ENCODE measurements at regions not wholly inside any gene's neighbourhood (a gene's known extent, or its start where the extent isn't known, plus 50 kb on each side); places are given as distances from the start of the nearest gene placed in this dataset.

- WGBS (ENCODE audit: insufficient coverage, insufficient replicate concordance, low lambda C conversion rate, missing lambda C conversion rate) = 0% methylated on average over 1 of the region's 1 CpG
- H3K9me3 ChIP-seq (replicated peaks; ENCODE audit: control insufficient read depth, insufficient read depth, low read length) = no peaks in the 10 kb centered on the region
- CTCF ChIA-PET = no interaction called here
Measured at GRCh38 chr5:166637295-166637694, 1654.2 kb upstream of the WWC1 start.

More at GRCh38 chr5:166637295-166637694, 1654.2 kb upstream of the WWC1 start:
- no peaks in the 10 kb centered on the region for H3K36me3 ChIP-seq (ENCODE audit: control insufficient read depth in 2 of 2, insufficient read depth in 2 of 2, low read length in 1 of 2)
- TF ChIP-seq KAT2A (conservative IDR thresholded peaks at IDR 0.05; ENCODE audit: control insufficient read depth, low read depth, low read length) = no peak
- TF ChIP-seq CUX1 (IDR thresholded peaks at IDR 0.05; ENCODE audit: insufficient replicate concordance, low read depth, low read length) = no peak
- TF ChIP-seq PKNOX1 (IDR thresholded peaks at IDR 0.05) = no peak
- no peak for TF ChIP-seq DPF2 (IDR thresholded peaks at IDR 0.05)
- no peak for TF ChIP-seq EZH2 (IDR thresholded peaks at IDR 0.05; ENCODE audit: borderline replicate concordance, control insufficient read depth, low read depth, low read length)
- no peak for TF ChIP-seq RELB (IDR thresholded peaks at IDR 0.05; ENCODE audit: low read depth)
- TF ChIP-seq KLF5 (IDR thresholded peaks at IDR 0.05; ENCODE audit: partially characterized antibody) = no peak
- ChIA-PET RAD21 (ENCODE audit: unreplicated experiment) (no interaction called here), POLR2A (no interaction called here), SMC1A (ENCODE audit: uncharacterized antibody, unreplicated experiment) (no interaction called here)
- no peaks in the 10 kb centered on the region for H4K20me1 ChIP-seq (ENCODE audit: control insufficient read depth, insufficient read depth)
- no peak overlapping the region for H3K4me2 ChIP-seq (ENCODE audit: control insufficient read depth, insufficient read depth)
- in situ Hi-C loops (cut with MboI) (no loop called here), intact Hi-C loops (cut with micrococcal nuclease; ENCODE audit: unreplicated experiment) (no loop called here)
- H3K9ac ChIP-seq (ENCODE audit: control insufficient read depth, insufficient read depth, low read length) = no peak overlapping the region
- no peak overlapping the region for H2AFZ ChIP-seq (ENCODE audit: control insufficient read depth, low read depth, low read length)
- H3K27ac ChIP-seq (ENCODE audit: control insufficient read depth, insufficient read depth) = no peak overlapping the region
- H3K4me3 ChIP-seq = no peak overlapping the region
- no peaks in the 10 kb centered on the region for H3K27me3 ChIP-seq (replicated peaks in 1 of 2; ENCODE audit: control insufficient read depth in 2 of 2, insufficient read depth in 2 of 2, low read length in 1 of 2)
- no peaks in the 10 kb centered on the region for H3K4me1 ChIP-seq (ENCODE audit: control insufficient read depth, insufficient read depth, low read length)
- FAIRE-seq = no peak
- no peak for DNase-seq (ENCODE audit: low read depth, low spot score)
- ATAC-seq = no peak
- BruUV-seq (replicated peaks) = no TSS peak
- H3K79me2 ChIP-seq (ENCODE audit: control insufficient read depth, insufficient read depth, low read length) = no peaks in the 10 kb centered on the region

All from GM12878 (cell line).